Caki2 (cell line): ENCODE measurements at regions not wholly inside any gene's neighbourhood (a gene's known extent, or its start where the extent isn't known, plus 50 kb on each side); places are given as distances from the start of the nearest gene placed in this dataset.
"Not testable (repeated sequence)": the region's sequence is repeated elsewhere in the genome, so short reads cannot be mapped to it uniquely, and the experiment has no call there.

Experiments
- DNase-seq: peaks from one replicate; pipeline ENCODE4 v3.0.0-alpha.2; 2015; ENCODE audit warnings: low read depth
- in situ Hi-C: cut with HindIII; loops from 2 replicates; pipeline ENCODE4 v1.10.0; 2016; ENCODE audit warnings: low sequenced_read_pairs, low pct_unique_long_range_greater_than_20kb, mixed read lengths

GRCh38 chr15:75100679-75101078 lies 77.3 kb downstream of the PPCDC start:
- no peak for DNase-seq
- in situ Hi-C loops: no loop called here

- DNase-seq: peak; percentile 91
- in situ Hi-C loops: no loop called here
These were observed 81.6 kb downstream of the PPCDC start for GRCh38 chr15:75104804-75105557.

- no peak for DNase-seq
- in situ Hi-C loops: no loop called here
These were observed 84.1 kb downstream of the PPCDC start for GRCh38 chr15:75107516-75107907.

- peak; percentile 80 for DNase-seq
- in situ Hi-C loops: no loop called here
These were observed 84.8 kb downstream of the PPCDC start for GRCh38 chr15:75107908-75108838.

- DNase-seq: no peak
- in situ Hi-C loops: no loop called here
These were observed 85.8 kb downstream of the PPCDC start for GRCh38 chr15:75109021-75109735.

GRCh38 chr15:75109736-75110130 lies 86.3 kb downstream of the PPCDC start:
- in situ Hi-C loops: no loop called here
- DNase-seq: no peak

- DNase-seq: no peak
- in situ Hi-C loops: no loop called here
These were observed 89.0 kb downstream of the PPCDC start for GRCh38 chr15:75112278-75112847.

- DNase-seq: no peak
- in situ Hi-C loops: no loop called here
These were observed 88.7 kb upstream of the C15orf39 start for GRCh38 chr15:75112848-75113492.

- no peak for DNase-seq
- in situ Hi-C loops: no loop called here
These were observed 87.4 kb upstream of the C15orf39 start for GRCh38 chr15:75114327-75114726.

- in situ Hi-C loops: no loop called here
- DNase-seq: no peak
These were observed 86.9 kb upstream of the C15orf39 start for GRCh38 chr15:75114796-75115195.

- in situ Hi-C loops, DNase-seq: not testable (repeated sequence)
These were observed 86.2 kb upstream of the C15orf39 start for GRCh38 chr15:75115411-75115913.

GRCh38 chr15:75116143-75116542 lies 85.5 kb upstream of the C15orf39 start:
- in situ Hi-C loops, DNase-seq: not testable (repeated sequence)

GRCh38 chr15:75117993-75118392 lies 83.7 kb upstream of the C15orf39 start:
- DNase-seq: no peak
- in situ Hi-C loops: no loop called here

- DNase-seq, in situ Hi-C loops: not testable (repeated sequence)
These were observed 82.4 kb upstream of the C15orf39 start for GRCh38 chr15:75119312-75119711.

GRCh38 chr15:75121491-75121890 lies 80.2 kb upstream of the C15orf39 start:
- in situ Hi-C loops: no loop called here
- no peak for DNase-seq

- in situ Hi-C loops: no loop called here
- DNase-seq: peak; percentile 76
These were observed 78.3 kb upstream of the C15orf39 start for GRCh38 chr15:75123395-75123794.

GRCh38 chr15:75124278-75124677 lies 77.4 kb upstream of the C15orf39 start:
- in situ Hi-C loops, DNase-seq: not testable (repeated sequence)

- in situ Hi-C loops: no loop called here
- DNase-seq: no peak
These were observed 75.7 kb upstream of the C15orf39 start for GRCh38 chr15:75125935-75126334.
